Esophagus muscularis mucosa (tissue), 3 donors: ENCODE measurements at regions not wholly inside any gene's neighbourhood (a gene's known extent, or its start where the extent isn't known, plus 50 kb on each side); places are given as distances from the start of the nearest gene placed in this dataset.

Source experiments
- POLR2A ChIP-seq: fragments of 450-650 bp; IDR thresholded peaks from one replicate; pipeline ENCODE4 v1.6.1; 2017; ENCODE audit warnings: antibody characterized with exemption, moderate library complexity, mild to moderate bottlenecking, low read depth
- POLR2AphosphoS5 ChIP-seq, 2 donors: sonication (generic); formaldehyde crosslinking; IDR thresholded peaks; one replicate each; pipeline ENCODE4 v1.6.1; 2017; ENCODE audit warnings: antibody characterized with exemption in 2 of 2
- TF ChIP-seq, protein P1 (sequence below), 3 experiments: fragments of 200-600 bp in 2 of 3; fragments of 450-650 bp in 1 of 3; sonication (generic) in 2 of 3; IDR thresholded peaks; one replicate each; pipeline ENCODE4 v1.5.1; 2017 to 2019; ENCODE audit warnings: antibody characterized with exemption in 3 of 3, mild to moderate bottlenecking in 2 of 3, moderate library complexity in 1 of 3

DNA sequence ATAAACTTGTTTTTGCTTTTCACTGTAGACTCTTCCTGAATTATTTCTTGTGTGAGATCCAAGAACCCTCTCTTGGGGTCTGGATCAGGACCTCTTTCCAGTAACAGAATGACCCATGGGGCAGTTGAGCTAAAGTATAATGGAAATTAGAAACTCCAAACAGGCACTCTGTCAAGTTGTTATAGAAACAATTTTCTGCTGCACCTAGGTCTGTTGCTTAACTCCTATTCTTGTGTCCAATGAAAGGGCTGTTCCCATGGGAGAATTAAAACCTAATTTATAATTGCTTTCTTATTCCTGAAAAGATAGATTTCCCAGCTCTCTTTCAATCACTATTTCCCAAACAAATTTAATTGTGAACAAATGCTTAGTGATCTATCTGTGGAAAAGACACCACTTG, 1341.3 kb upstream of the PIK3C3 start:
- TF ChIP-seq, protein P1, sequence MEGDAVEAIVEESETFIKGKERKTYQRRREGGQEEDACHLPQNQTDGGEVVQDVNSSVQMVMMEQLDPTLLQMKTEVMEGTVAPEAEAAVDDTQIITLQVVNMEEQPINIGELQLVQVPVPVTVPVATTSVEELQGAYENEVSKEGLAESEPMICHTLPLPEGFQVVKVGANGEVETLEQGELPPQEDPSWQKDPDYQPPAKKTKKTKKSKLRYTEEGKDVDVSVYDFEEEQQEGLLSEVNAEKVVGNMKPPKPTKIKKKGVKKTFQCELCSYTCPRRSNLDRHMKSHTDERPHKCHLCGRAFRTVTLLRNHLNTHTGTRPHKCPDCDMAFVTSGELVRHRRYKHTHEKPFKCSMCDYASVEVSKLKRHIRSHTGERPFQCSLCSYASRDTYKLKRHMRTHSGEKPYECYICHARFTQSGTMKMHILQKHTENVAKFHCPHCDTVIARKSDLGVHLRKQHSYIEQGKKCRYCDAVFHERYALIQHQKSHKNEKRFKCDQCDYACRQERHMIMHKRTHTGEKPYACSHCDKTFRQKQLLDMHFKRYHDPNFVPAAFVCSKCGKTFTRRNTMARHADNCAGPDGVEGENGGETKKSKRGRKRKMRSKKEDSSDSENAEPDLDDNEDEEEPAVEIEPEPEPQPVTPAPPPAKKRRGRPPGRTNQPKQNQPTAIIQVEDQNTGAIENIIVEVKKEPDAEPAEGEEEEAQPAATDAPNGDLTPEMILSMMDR (IDR thresholded peaks at IDR 0.05): no peak
- TF ChIP-seq POLR2A (no peak), POLR2AphosphoS5 (IDR thresholded peaks at IDR 0.05) (no peak)
